ENCODE measurements at regions not wholly inside any gene's neighbourhood (a gene's known extent, or its start where the extent isn't known, plus 50 kb on each side); places are given as distances from the start of the nearest gene placed in this dataset.

DNA sequence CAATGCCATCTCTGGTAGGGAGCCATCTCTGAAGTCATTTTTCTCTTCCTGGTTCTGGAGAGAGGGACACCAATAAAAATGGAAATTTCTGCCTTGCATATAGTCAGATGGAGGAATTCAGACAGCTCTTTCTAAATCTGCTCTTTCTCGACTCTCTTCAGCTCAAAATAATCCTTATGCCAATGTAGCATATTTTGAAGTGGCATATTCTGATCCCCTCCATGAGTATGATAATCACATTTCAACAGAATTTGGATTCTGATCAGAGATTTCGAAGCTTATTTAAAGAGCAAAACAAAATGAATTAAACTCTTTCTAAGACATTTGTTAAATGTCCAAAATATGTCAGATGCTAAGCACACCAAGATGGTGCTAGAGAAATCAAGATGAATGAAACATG, 267.1 kb upstream of the BTBD3 start:
- in situ Hi-C loops (cut with HindIII; ENCODE audit: extremely low pct_ligation_motif_present, low pct_unique_long_range_greater_than_20kb), result no loop called here
- no peaks in the 10 kb centered on the region for H3K79me2 ChIP-seq (ENCODE audit: insufficient read depth, low read length)
- ChIA-PET CTCF (ENCODE audit: low intra/inter-chr PET ratio, low total read pairs) (no interaction called here), POLR2A (no interaction called here)
- H3K4me1 ChIP-seq (ENCODE audit: insufficient read depth, low read length), result no peaks in the 10 kb centered on the region
- H3K36me3 ChIP-seq (replicated peaks in 1 of 2; ENCODE audit: control insufficient read depth in 1 of 2, insufficient read depth in 2 of 2, low read length in 2 of 2), result no peaks in the 10 kb centered on the region
- no peak overlapping the region for H2AFZ ChIP-seq (ENCODE audit: low read length)
- DNase-seq (ENCODE audit: low spot score) (no peak), FAIRE-seq (no peak), ATAC-seq (no peak)
- H4K20me1 ChIP-seq (ENCODE audit: insufficient read depth, low read length), result no peaks in the 10 kb centered on the region
- TF ChIP-seq SUZ12 (IDR thresholded peaks at IDR 0.05; ENCODE audit: low read depth, low read length) (no peak), ZNF441 (CRISPR knock-in tag; IDR thresholded peaks at IDR 0.05; ENCODE audit: borderline replicate concordance) (no peak), MAFK (conservative IDR thresholded peaks at IDR 0.05 in 1 of 2, IDR thresholded peaks at IDR 0.05 in 1 of 2; ENCODE audit: low read length in 2 of 2) (0 out of 4 replicates have a peak, but pooled peaks of 1 of the 2 experiments have one; percentile 3)
- H3K4me3 ChIP-seq (replicated peaks in 1 of 3; ENCODE audit: insufficient read depth in 1 of 3, low read depth in 2 of 3, low read length in 3 of 3), result no peak overlapping the region
- H3K4me2 ChIP-seq (ENCODE audit: low read depth, low read length), result no peak overlapping the region
- no TSS peak for BruUV-seq (replicated peaks)
- H3K9me3 ChIP-seq (ENCODE audit: low read length), result no peaks in the 10 kb centered on the region
- no peak overlapping the region for H3K27ac ChIP-seq (ENCODE audit: extremely low read length, insufficient read depth, low read length)
- intact Hi-C loops (cut with micrococcal nuclease; ENCODE audit: unreplicated experiment), result no loop called here
- no peak overlapping the region for H3K9ac ChIP-seq (ENCODE audit: insufficient read depth, low read depth, low read length)
- WGBS (ENCODE audit: low lambda C conversion rate), result 1% methylated on average over 2 of the region's 2 CpGs
- H3K27me3 ChIP-seq (ENCODE audit: control insufficient read depth in 1 of 2, insufficient read depth in 2 of 2, low read length in 2 of 2), result no peaks in the 10 kb centered on the region

DNA sequence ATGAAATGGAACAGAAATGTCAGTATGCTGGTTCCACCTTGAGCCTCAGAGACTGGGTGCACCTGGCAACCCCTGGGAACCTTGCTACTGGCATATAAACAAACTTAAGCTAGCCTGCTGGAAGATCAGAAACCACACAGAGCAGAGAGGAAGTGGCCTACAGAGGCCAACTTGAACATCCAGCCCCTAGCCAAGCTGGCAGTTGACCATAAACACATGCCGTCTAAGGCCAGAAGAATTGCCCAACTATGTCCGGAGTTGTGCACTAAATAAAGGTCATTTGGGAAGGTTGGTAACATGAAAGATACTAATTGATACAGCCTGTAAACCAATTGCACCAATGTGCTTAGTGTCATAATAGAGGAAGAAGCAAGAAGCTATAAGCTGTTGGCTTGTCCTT, 266.6 kb upstream of the BTBD3 start:
- Histone ChIP-seq H3K79me2 (ENCODE audit: insufficient read depth, low read length) (no peaks in the 10 kb centered on the region), H3K4me2 (ENCODE audit: low read depth, low read length) (no peak overlapping the region), H3K36me3 (replicated peaks in 1 of 2; ENCODE audit: control insufficient read depth in 1 of 2, insufficient read depth in 2 of 2, low read length in 2 of 2) (no peaks in the 10 kb centered on the region), H2AFZ (ENCODE audit: low read length) (no peak overlapping the region), H3K9ac (ENCODE audit: insufficient read depth, low read depth, low read length) (no peak overlapping the region), H3K27me3 (ENCODE audit: control insufficient read depth in 1 of 2, insufficient read depth in 2 of 2, low read length in 2 of 2) (no peaks in the 10 kb centered on the region), H3K27ac (ENCODE audit: extremely low read length, insufficient read depth, low read length) (no peak overlapping the region), H3K4me3 (replicated peaks in 1 of 3; ENCODE audit: insufficient read depth in 1 of 3, low read depth in 2 of 3, low read length in 3 of 3) (no peak overlapping the region), H4K20me1 (ENCODE audit: insufficient read depth, low read length) (no peaks in the 10 kb centered on the region), H3K9me3 (ENCODE audit: low read length) (no peaks in the 10 kb centered on the region), H3K4me1 (ENCODE audit: insufficient read depth, low read length) (no peaks in the 10 kb centered on the region)
- ChIA-PET POLR2A (no interaction called here), CTCF (ENCODE audit: low intra/inter-chr PET ratio, low total read pairs) (no interaction called here)
- in situ Hi-C loops (cut with HindIII; ENCODE audit: extremely low pct_ligation_motif_present, low pct_unique_long_range_greater_than_20kb), result no loop called here
- intact Hi-C loops (cut with micrococcal nuclease; ENCODE audit: unreplicated experiment), result no loop called here
- 8% methylated on average over 2 of the region's 2 CpGs for WGBS (ENCODE audit: low lambda C conversion rate)
- DNase-seq (ENCODE audit: low spot score), result no peak
- FAIRE-seq, result no peak
- no peak for ATAC-seq
- BruUV-seq (replicated peaks), result no TSS peak
- TF ChIP-seq HDAC6 (IDR thresholded peaks at IDR 0.05; ENCODE audit: low read depth, low read length) (no peak), ZNF468 (CRISPR knock-in tag; IDR thresholded peaks at IDR 0.05) (no peak), ZNF782 (CRISPR knock-in tag; IDR thresholded peaks at IDR 0.05; ENCODE audit: borderline replicate concordance) (no peak), ZNF569 (CRISPR knock-in tag; IDR thresholded peaks at IDR 0.05; ENCODE audit: borderline replicate concordance) (no peak), GATAD2A (CRISPR knock-in tag; IDR thresholded peaks at IDR 0.05) (no peak), ZNF891 (CRISPR knock-in tag; IDR thresholded peaks at IDR 0.05) (no peak), CENPX (CRISPR knock-in tag; IDR thresholded peaks at IDR 0.05) (no peak), MATR3 (CRISPR knock-in tag; IDR thresholded peaks at IDR 0.05) (no peak), SATB2 (CRISPR knock-in tag; IDR thresholded peaks at IDR 0.05) (no peak), ZNF44 (CRISPR knock-in tag; IDR thresholded peaks at IDR 0.05) (no peak)
- TF ChIP-seq, protein P1, sequence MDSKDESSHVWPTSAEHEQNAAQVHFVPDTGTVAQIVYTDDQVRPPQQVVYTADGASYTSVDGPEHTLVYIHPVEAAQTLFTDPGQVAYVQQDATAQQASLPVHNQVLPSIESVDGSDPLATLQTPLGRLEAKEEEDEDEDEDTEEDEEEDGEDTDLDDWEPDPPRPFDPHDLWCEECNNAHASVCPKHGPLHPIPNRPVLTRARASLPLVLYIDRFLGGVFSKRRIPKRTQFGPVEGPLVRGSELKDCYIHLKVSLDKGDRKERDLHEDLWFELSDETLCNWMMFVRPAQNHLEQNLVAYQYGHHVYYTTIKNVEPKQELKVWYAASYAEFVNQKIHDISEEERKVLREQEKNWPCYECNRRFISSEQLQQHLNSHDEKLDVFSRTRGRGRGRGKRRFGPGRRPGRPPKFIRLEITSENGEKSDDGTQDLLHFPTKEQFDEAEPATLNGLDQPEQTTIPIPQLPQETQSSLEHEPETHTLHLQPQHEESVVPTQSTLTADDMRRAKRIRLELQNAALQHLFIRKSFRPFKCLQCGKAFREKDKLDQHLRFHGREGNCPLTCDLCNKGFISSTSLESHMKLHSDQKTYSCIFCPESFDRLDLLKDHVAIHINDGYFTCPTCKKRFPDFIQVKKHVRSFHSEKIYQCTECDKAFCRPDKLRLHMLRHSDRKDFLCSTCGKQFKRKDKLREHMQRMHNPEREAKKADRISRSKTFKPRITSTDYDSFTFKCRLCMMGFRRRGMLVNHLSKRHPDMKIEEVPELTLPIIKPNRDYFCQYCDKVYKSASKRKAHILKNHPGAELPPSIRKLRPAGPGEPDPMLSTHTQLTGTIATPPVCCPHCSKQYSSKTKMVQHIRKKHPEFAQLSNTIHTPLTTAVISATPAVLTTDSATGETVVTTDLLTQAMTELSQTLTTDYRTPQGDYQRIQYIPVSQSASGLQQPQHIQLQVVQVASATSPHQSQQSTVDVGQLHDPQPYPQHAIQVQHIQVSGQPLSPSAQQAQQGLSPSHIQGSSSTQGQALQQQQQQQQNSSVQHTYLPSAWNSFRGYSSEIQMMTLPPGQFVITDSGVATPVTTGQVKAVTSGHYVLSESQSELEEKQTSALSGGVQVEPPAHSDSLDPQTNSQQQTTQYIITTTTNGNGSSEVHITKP (CRISPR knock-in tag; IDR thresholded peaks at IDR 0.05; ENCODE audit: low read depth), result no peak
- TF ChIP-seq, protein P2, sequence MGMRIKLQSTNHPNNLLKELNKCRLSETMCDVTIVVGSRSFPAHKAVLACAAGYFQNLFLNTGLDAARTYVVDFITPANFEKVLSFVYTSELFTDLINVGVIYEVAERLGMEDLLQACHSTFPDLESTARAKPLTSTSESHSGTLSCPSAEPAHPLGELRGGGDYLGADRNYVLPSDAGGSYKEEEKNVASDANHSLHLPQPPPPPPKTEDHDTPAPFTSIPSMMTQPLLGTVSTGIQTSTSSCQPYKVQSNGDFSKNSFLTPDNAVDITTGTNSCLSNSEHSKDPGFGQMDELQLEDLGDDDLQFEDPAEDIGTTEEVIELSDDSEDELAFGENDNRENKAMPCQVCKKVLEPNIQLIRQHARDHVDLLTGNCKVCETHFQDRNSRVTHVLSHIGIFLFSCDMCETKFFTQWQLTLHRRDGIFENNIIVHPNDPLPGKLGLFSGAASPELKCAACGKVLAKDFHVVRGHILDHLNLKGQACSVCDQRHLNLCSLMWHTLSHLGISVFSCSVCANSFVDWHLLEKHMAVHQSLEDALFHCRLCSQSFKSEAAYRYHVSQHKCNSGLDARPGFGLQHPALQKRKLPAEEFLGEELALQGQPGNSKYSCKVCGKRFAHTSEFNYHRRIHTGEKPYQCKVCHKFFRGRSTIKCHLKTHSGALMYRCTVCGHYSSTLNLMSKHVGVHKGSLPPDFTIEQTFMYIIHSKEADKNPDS (CRISPR knock-in tag; IDR thresholded peaks at IDR 0.05), result no peak
